GM06990 (cell line): ENCODE measurements at regions not wholly inside any gene's neighbourhood (a gene's known extent, or its start where the extent isn't known, plus 50 kb on each side); places are given as distances from the start of the nearest gene placed in this dataset.

Source experiments
- DNase-seq: peaks from one replicate; pipeline ENCODE4 v3.0.0-alpha.2; 2011; ENCODE audit not compliant: insufficient read length; ENCODE audit errors: extremely low read depth
- H3K27me3 ChIP-seq: replicated peaks from 2 replicates; pipeline ENCODE4 v1.6.0; 2011; ENCODE audit warnings: low read length; ENCODE audit not compliant: control insufficient read depth, insufficient read depth
- H3K36me3 ChIP-seq: 2 replicates; pipeline ENCODE4 v1.5.1; 2011; ENCODE audit warnings: low read length; ENCODE audit not compliant: control insufficient read depth, insufficient read depth
- H3K4me3 ChIP-seq: replicated peaks from 2 replicates; pipeline ENCODE4 v1.5.1; 2011; ENCODE audit warnings: low read depth, mild to moderate bottlenecking, control low read depth, low read length
- CTCF ChIP-seq: IDR thresholded peaks from 2 replicates; pipeline ENCODE4 v1.5.1; 2011; ENCODE audit warnings: low read length, control low read depth, mild to moderate bottlenecking, inconsistent platforms; ENCODE audit not compliant: insufficient read depth, poor library complexity, severe bottlenecking

- H3K27me3 ChIP-seq: no peaks in the 10 kb centered on the region
- no peak for TF ChIP-seq CTCF
- H3K4me3 ChIP-seq: no peak overlapping the region
- H3K36me3 ChIP-seq: no peaks in the 10 kb centered on the region
- DNase-seq: no peak
These were observed 182.1 kb upstream of the CARD18 start for GRCh38 chr11:105321696-105322095.

GRCh38 chr11:105315287-105315686 lies 175.7 kb upstream of the CARD18 start:
- no peaks in the 10 kb centered on the region for H3K27me3 ChIP-seq
- no peaks in the 10 kb centered on the region for H3K36me3 ChIP-seq
- no peak for TF ChIP-seq CTCF
- no peak for DNase-seq
- no peak overlapping the region for H3K4me3 ChIP-seq

DNA sequence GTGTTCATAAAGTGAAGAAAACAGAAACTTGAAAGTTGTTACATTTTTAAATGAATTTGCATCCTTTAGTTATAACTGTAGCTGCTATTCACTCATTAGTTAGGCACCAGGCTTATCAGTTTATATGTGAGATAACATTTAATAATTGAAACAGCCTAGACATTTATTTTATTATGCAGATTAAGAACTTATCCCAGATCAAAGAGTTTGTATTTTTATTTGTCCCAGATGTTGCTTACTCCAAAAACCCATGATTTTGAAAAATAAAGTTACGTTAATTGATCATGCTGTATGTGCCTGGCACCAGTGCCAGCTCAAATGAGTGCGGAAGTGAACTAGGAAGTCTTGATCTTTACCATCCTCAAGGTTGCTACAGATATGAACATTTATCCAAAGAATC lies 172.7 kb upstream of the CARD18 start:
- Histone ChIP-seq H3K27me3 (no peaks in the 10 kb centered on the region), H3K4me3 (no peak overlapping the region), H3K36me3 (no peaks in the 10 kb centered on the region)
- no peak for DNase-seq
- no peak for TF ChIP-seq CTCF

GRCh38 chr11:105298630-105299029 lies 159.1 kb upstream of the CARD18 start:
- H3K27me3 ChIP-seq: no peaks in the 10 kb centered on the region
- TF ChIP-seq CTCF: no peak
- H3K4me3 ChIP-seq: no peak overlapping the region
- no peak for DNase-seq
- H3K36me3 ChIP-seq: no peaks in the 10 kb centered on the region

GRCh38 chr11:105298174-105298573 lies 158.6 kb upstream of the CARD18 start:
- Histone ChIP-seq H3K27me3 (no peaks in the 10 kb centered on the region), H3K4me3 (no peak overlapping the region), H3K36me3 (no peaks in the 10 kb centered on the region)
- DNase-seq: no peak
- TF ChIP-seq CTCF: no peak

- no peaks in the 10 kb centered on the region for H3K27me3 ChIP-seq
- no peak for DNase-seq
- TF ChIP-seq CTCF: no peak
These were observed 157.9 kb upstream of the CARD18 start for GRCh38 chr11:105297463-105297862.

More at GRCh38 chr11:105297463-105297862, 157.9 kb upstream of the CARD18 start:
- no peak overlapping the region for H3K4me3 ChIP-seq
- no peaks in the 10 kb centered on the region for H3K36me3 ChIP-seq
